ENCODE measurements at regions not wholly inside any gene's neighbourhood (a gene's known extent, or its start where the extent isn't known, plus 50 kb on each side); places are given as distances from the start of the nearest gene placed in this dataset.

DNA sequence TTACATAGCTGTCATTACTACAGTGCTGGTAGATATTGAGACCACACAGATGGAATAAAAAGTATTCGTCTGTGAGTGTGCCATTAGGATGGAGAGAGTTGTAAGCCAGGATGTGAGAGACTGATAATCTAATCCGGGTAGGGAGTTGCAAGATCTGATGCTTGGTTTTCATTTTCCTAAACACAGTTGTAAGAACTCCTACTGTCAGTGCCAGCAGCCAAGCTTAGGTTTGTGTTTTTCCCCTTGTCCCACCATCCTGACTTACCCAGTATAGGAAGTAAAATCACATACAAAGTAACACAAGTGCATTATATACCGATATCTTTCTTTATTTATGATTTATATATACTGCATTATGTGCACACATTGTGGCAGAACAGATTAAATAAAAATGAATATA lies 726.4 kb upstream of the PCDH20 start:
- TF ChIP-seq, protein P1, sequence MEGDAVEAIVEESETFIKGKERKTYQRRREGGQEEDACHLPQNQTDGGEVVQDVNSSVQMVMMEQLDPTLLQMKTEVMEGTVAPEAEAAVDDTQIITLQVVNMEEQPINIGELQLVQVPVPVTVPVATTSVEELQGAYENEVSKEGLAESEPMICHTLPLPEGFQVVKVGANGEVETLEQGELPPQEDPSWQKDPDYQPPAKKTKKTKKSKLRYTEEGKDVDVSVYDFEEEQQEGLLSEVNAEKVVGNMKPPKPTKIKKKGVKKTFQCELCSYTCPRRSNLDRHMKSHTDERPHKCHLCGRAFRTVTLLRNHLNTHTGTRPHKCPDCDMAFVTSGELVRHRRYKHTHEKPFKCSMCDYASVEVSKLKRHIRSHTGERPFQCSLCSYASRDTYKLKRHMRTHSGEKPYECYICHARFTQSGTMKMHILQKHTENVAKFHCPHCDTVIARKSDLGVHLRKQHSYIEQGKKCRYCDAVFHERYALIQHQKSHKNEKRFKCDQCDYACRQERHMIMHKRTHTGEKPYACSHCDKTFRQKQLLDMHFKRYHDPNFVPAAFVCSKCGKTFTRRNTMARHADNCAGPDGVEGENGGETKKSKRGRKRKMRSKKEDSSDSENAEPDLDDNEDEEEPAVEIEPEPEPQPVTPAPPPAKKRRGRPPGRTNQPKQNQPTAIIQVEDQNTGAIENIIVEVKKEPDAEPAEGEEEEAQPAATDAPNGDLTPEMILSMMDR (conservative IDR thresholded peaks at IDR 0.05): no peak
- TF ChIP-seq ZFX (IDR thresholded peaks at IDR 0.05): no peak
- no peak overlapping the region for H3K27ac ChIP-seq

DNA sequence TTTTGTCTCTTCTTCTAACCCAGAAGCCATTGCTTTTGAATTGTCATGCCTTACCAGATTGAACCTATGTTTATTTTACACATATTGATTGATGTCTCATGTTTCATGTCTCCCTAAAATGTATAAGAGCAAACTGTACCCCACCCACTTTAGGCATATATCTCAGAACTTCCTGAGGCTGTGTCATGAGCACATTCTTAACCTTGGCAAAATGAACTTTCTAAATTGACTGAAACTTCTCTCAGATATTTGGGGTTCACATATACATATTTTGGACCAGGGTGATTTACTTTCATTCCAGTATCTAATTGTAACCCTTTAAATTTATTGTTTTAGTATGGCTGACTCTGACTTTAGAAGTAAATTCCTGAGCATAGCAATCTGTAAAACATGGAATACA lies 723.9 kb upstream of the PCDH20 start:
- no peak overlapping the region for H3K27ac ChIP-seq
- TF ChIP-seq ZFX (IDR thresholded peaks at IDR 0.05): no peak
- TF ChIP-seq, protein P1 (conservative IDR thresholded peaks at IDR 0.05): no peak

GRCh38 chr13:62137629-62138405 lies 722.2 kb upstream of the PCDH20 start:
- no peak for TF ChIP-seq ZFX (IDR thresholded peaks at IDR 0.05)

DNA sequence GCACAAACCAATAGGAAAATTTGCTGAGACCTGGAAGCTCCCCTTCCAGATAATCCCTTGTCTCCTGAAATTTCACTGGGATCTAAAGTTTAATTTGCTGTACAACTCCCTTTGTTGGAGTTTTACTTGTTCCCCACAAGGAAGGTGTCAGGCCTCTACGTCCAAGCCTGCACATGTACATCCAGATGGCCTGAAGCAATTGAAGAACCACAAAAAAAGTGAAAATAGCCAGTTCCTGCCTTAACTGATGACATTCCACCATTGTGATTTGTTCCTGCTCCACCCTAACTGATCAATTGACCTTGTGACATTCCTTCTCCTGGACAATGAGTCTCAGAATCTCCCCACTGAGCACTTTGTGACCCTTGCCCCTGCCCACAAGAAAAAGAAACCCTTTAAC lies 716.0 kb upstream of the PCDH20 start:
- no peak overlapping the region for H3K27ac ChIP-seq
- TF ChIP-seq, protein P1 (conservative IDR thresholded peaks at IDR 0.05): no peak
- no peak for TF ChIP-seq ZFX (IDR thresholded peaks at IDR 0.05)

More at GRCh38 chr13:62137629-62138405, 722.2 kb upstream of the PCDH20 start:
- H3K27ac ChIP-seq: no peak overlapping the region

DNA sequence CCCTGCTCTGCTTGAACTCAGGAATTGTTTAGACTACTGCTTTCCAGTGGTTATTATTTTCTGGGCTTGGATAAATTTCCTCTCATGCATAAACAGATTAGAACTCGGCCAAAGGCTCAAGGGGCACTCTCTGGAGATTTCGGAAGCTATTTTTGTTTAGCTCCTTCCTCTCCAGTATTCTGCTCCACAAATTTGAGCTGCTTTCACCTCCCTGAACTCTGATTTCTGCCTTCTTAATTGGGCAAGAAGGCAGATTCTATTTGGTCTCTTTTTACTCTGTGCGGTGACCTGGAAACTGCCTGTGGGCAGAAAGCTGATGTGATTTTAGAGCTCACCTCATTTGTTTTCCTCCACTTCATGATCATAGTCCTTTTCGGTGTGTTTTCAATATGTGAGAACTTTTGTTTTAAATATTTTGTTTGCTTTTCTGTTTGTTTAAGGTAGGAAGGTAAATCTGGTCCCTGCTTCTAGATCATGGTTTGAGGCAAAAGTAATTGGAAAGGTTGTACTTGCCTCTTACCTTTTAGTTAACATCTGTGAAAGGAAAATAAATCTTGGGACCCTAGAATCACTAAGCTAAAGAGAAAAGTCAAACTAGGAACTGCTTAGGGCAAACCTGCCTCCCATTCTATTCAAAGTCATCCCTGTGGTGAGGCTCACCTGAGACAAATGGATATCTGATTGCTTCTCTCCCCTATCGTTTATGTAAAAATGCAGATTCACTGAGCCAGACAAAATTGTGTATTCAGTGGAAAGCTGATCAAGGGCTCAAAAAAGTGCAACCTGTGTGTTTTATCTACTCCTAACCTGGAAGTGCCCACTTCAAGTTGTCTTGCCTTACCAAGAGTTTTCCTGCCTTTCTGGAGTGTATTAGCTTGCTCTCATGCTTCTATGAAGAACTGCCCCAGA lies 714.7 kb upstream of the PCDH20 start:
- TF ChIP-seq, protein P1 (conservative IDR thresholded peaks at IDR 0.05): no peak
- TF ChIP-seq ZFX (IDR thresholded peaks at IDR 0.05): no peak
- no peak overlapping the region for H3K27ac ChIP-seq

DNA sequence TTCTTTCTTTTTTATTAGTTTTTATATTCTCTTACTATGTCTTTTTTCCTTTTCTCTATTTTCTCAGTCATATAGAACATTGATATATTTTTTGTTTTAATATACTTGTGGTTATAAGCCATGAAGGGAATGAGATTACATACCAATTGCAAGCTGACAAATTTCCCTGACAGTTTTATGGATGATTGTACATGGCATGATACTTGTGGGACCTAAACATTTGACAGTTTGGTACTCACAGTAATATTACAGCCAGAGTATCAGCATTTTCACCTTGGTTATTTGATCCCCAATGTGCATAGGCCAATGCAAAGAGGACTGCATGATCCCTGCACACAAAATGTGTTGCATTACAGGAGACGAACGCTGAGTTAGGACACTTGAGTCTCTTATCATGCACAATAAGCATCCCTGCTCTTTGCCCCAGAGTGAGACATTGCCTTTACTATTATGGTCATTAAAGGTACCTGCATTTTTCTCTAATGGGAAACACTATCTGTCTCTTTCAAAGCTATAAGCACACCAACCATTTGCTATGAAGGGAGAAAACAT lies 713.4 kb upstream of the PCDH20 start:
- H3K27ac ChIP-seq: no peak overlapping the region
- TF ChIP-seq, protein P1 (conservative IDR thresholded peaks at IDR 0.05): no peak
- TF ChIP-seq ZFX (IDR thresholded peaks at IDR 0.05): no peak

DNA sequence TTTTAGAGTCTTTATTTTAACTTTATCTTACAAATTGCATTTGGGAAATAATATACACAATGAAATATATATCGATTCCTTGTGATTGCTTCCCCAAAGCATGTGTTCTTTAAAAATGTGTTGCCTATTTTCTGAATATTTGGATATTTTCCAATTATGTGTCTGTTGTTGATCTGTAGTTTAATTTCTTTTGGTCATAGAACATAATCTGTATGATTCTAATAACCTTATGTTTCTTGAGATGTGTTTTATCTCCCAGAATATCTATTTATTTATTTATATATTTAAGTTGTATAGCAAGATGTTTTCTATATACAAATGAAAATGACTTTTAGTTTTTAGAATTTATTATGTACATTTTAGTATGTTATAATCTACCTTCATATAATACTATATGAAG lies 710.8 kb upstream of the PCDH20 start:
- H3K27ac ChIP-seq: no peak overlapping the region
- TF ChIP-seq, protein P1 (conservative IDR thresholded peaks at IDR 0.05): no peak
- no peak for TF ChIP-seq ZFX (IDR thresholded peaks at IDR 0.05)

All from C4-2B (cell line).